ENCODE measurements at regions not wholly inside any gene's neighbourhood (a gene's known extent, or its start where the extent isn't known, plus 50 kb on each side); places are given as distances from the start of the nearest gene placed in this dataset.

DNA sequence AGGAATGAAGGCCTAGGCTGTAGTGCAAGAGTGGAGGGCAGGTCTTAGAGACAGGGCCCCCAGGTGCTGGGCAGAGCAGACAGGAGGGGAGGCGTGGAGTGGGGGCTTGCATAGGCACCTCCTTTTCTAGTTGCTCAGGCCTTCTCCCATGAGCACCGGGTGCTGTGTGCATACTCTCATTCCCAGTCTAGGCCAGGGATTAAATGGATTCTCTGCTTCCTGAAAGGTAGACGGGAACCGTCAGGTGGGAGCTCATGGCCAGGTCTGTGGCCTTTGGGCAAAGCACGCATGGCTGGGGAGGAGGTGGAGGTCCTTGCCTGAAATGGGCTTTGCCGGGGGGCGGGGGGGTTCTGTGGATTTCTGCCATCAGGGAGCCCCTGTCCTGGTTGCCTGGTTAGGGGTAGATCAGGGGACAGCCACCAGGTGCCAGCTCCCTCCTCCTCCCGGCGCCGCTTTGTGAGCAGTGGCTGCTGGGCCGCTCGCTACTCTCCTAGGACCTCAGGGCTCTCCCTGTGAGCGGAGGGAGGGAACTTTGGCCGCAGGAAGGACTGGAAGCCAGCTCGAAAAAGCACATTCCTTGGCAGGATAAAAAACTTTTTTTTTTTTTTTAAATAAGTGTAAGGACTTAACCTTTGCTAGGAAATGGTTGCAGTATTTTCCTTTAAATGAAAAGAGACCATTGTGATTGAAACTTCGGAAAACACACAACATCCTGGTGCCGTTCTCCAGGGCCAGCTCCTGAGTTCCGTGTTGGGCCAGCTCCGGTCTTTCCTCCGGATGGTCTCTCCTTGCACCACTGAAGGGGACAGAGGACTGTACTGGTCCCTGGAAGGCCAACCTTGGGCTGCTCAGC lies 82.8 kb upstream of the HAAO start:
- TF ChIP-seq, protein P1, sequence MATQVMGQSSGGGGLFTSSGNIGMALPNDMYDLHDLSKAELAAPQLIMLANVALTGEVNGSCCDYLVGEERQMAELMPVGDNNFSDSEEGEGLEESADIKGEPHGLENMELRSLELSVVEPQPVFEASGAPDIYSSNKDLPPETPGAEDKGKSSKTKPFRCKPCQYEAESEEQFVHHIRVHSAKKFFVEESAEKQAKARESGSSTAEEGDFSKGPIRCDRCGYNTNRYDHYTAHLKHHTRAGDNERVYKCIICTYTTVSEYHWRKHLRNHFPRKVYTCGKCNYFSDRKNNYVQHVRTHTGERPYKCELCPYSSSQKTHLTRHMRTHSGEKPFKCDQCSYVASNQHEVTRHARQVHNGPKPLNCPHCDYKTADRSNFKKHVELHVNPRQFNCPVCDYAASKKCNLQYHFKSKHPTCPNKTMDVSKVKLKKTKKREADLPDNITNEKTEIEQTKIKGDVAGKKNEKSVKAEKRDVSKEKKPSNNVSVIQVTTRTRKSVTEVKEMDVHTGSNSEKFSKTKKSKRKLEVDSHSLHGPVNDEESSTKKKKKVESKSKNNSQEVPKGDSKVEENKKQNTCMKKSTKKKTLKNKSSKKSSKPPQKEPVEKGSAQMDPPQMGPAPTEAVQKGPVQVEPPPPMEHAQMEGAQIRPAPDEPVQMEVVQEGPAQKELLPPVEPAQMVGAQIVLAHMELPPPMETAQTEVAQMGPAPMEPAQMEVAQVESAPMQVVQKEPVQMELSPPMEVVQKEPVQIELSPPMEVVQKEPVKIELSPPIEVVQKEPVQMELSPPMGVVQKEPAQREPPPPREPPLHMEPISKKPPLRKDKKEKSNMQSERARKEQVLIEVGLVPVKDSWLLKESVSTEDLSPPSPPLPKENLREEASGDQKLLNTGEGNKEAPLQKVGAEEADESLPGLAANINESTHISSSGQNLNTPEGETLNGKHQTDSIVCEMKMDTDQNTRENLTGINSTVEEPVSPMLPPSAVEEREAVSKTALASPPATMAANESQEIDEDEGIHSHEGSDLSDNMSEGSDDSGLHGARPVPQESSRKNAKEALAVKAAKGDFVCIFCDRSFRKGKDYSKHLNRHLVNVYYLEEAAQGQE (IDR thresholded peaks at IDR 0.05; ENCODE audit: insufficient read depth in 1 of 2, low read depth in 2 of 2, low read length in 2 of 2), result no peak
- TF ChIP-seq SIN3A (IDR thresholded peaks at IDR 0.05; ENCODE audit: borderline replicate concordance, insufficient read depth, low read length) (no peak), POLR2AphosphoS5 (IDR thresholded peaks at IDR 0.05; ENCODE audit: low read depth, low read length) (no peak), TAF1 (IDR thresholded peaks at IDR 0.05; ENCODE audit: borderline replicate concordance, insufficient read depth, low read length) (no peak)

Data from PFSK-1 (cell line).